GM23338 (cell line): ENCODE measurements at regions not wholly inside any gene's neighbourhood (a gene's known extent, or its start where the extent isn't known, plus 50 kb on each side); places are given as distances from the start of the nearest gene placed in this dataset.

Experiments used
- ATAC-seq: fragments of 200-7000 bp; cut with Tn5 transposase; 3 replicates; pipeline ENCODE4 v1.9.1; 2020
- DNase-seq: peaks from one replicate; pipeline ENCODE4 v3.0.0-alpha.2; 2015; ENCODE audit warnings: low spot score
- H2AFZ ChIP-seq: fragments of 200-600 bp; sonication (generic); 2 replicates; pipeline ENCODE4 v1.8.0; 2016; ENCODE audit warnings: antibody characterized with exemption, mild to moderate bottlenecking, moderate library complexity
- H3F3A ChIP-seq: fragments of 200-600 bp; sonication (generic); replicated peaks from 2 replicates; pipeline ENCODE4 v1.8.0; 2017; ENCODE audit warnings: antibody characterized with exemption, mixed run types, low read depth
- H3K27ac ChIP-seq: fragments of 200-600 bp; sonication (generic); 2 replicates; pipeline ENCODE4 v1.6.1; 2016; ENCODE audit warnings: low read depth
- H3K27me3 ChIP-seq: fragments of 200-600 bp; sonication (generic); 2 replicates; pipeline ENCODE4 v1.8.0; 2016; ENCODE audit warnings: mild to moderate bottlenecking, mixed run types, moderate library complexity; ENCODE audit not compliant: insufficient read depth
- H3K36me3 ChIP-seq: fragments of 200-600 bp; sonication (generic); 2 replicates; pipeline ENCODE4 v1.8.0; 2016; ENCODE audit warnings: mild to moderate bottlenecking; ENCODE audit not compliant: insufficient read depth
- H3K4me1 ChIP-seq: fragments of 200-600 bp; sonication (generic); 2 replicates; pipeline ENCODE4 v1.8.0; 2016; ENCODE audit warnings: mild to moderate bottlenecking, moderate library complexity; ENCODE audit not compliant: insufficient read depth
- H3K4me2 ChIP-seq: fragments of 200-600 bp; sonication (generic); 2 replicates; pipeline ENCODE4 v1.7.1; 2017; ENCODE audit warnings: mixed run types
- H3K4me3 ChIP-seq: fragments of 200-600 bp; sonication (generic); 2 replicates; pipeline ENCODE4 v1.6.1; 2016; ENCODE audit warnings: mixed run types
- H3K79me2 ChIP-seq: fragments of 200-600 bp; sonication (generic); replicated peaks from 2 replicates; pipeline ENCODE4 v1.8.0; 2017; ENCODE audit warnings: mild to moderate bottlenecking; ENCODE audit not compliant: insufficient read depth
- H3K9me2 ChIP-seq: fragments of 200-600 bp; sonication (generic); 2 replicates; pipeline ENCODE4 v1.8.0; 2017; ENCODE audit not compliant: insufficient read depth
- H4K20me1 ChIP-seq: fragments of 200-600 bp; sonication (generic); replicated peaks from 2 replicates; pipeline ENCODE4 v1.8.0; 2017; ENCODE audit warnings: mild to moderate bottlenecking; ENCODE audit not compliant: insufficient read depth
- H3K27ac Mint-ChIP-seq: 2 replicates; pipeline ENCODE4 v1.8.0; 2020; ENCODE audit warnings: inconsistent platforms, mild to moderate bottlenecking, moderate library complexity, mixed read lengths
- H3K27me3 Mint-ChIP-seq: 3 replicates; pipeline ENCODE4 v1.8.0; 2022; ENCODE audit warnings: low read depth, mild to moderate bottlenecking, moderate library complexity, mixed read lengths, inconsistent platforms; ENCODE audit not compliant: insufficient read depth, poor library complexity
- H3K36me3 Mint-ChIP-seq: 3 replicates; pipeline ENCODE4 v1.8.0; 2021; ENCODE audit warnings: low read depth, mild to moderate bottlenecking, inconsistent platforms, moderate library complexity, mixed read lengths
- H3K4me1 Mint-ChIP-seq: 3 replicates; pipeline ENCODE4 v1.8.0; 2020; ENCODE audit warnings: mild to moderate bottlenecking, inconsistent platforms, mixed read lengths
- H3K4me3 Mint-ChIP-seq: 3 replicates; pipeline ENCODE4 v1.8.0; 2021; ENCODE audit warnings: moderate library complexity, mild to moderate bottlenecking, inconsistent platforms, mixed read lengths
- H3K9me3 Mint-ChIP-seq: 3 replicates; pipeline ENCODE4 v1.8.0; 2020; ENCODE audit warnings: moderate library complexity, mild to moderate bottlenecking, inconsistent platforms, mixed read lengths
- JUNB ChIP-seq: IDR thresholded peaks from one replicate; pipeline ENCODE4 v1.6.1; 2016; ENCODE audit warnings: antibody characterized with exemption; ENCODE audit not compliant: unreplicated experiment
- NANOG ChIP-seq: IDR thresholded peaks from 2 replicates; pipeline ENCODE4 v1.6.1; 2016; ENCODE audit warnings: antibody characterized with exemption, borderline replicate concordance
- POLR2AphosphoS5 ChIP-seq: IDR thresholded peaks from 2 replicates; pipeline ENCODE4 v1.6.1; 2016; ENCODE audit warnings: antibody characterized with exemption, low read depth
- ZNF114 ChIP-seq: fragments of 250-450 bp; sonication (Bioruptor Pico); IDR thresholded peaks from 2 replicates; pipeline ENCODE4 v1.5.0; 2020; ENCODE audit warnings: mild to moderate bottlenecking, moderate library complexity
- ZNF331 ChIP-seq: fragments of 250-450 bp; sonication (Bioruptor Pico); IDR thresholded peaks from 2 replicates; pipeline ENCODE4 v1.5.0; 2020; ENCODE audit warnings: low read depth, mild to moderate bottlenecking, moderate library complexity
- TF ChIP-seq, protein P1 (sequence below): IDR thresholded peaks from one replicate; pipeline ENCODE4 v1.6.1; 2018; ENCODE audit warnings: antibody characterized with exemption; ENCODE audit not compliant: unreplicated experiment
- TF ChIP-seq, protein P2 (sequence below), 2 experiments: fragments of 200-600 bp in 1 of 2; sonication (generic) in 1 of 2; conservative IDR thresholded peaks; 2 replicates each; pipeline versions ENCODE4 v1.5.1 to v1.6.1; 2016 to 2017; ENCODE audit warnings: antibody characterized with exemption in 2 of 2, low read depth in 2 of 2, mild to moderate bottlenecking in 2 of 2, moderate library complexity in 1 of 2
- TF ChIP-seq, protein P3 (sequence below): IDR thresholded peaks from 2 replicates; pipeline ENCODE4 v1.6.1; 2016; ENCODE audit warnings: antibody characterized with exemption

DNA sequence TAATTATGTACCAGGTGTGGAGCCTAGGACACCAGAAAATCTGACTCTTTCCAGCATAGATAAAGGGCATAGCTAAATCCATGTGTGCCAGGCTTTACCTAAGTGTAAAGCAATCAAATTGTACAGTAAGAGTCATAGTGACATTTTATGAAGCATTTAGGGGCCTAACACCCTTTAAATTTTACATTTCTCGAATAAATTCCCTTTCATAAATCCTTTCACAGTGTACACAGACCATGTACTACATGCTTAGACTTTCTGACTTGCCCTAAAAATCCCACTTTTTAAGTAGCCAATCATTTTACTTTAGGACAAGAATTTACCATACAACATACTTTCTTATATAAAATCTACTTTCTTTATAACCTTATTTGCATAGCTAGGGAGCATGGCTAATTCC is 727.6 kb upstream of the LUZP2 start:
- TF ChIP-seq, protein P1, sequence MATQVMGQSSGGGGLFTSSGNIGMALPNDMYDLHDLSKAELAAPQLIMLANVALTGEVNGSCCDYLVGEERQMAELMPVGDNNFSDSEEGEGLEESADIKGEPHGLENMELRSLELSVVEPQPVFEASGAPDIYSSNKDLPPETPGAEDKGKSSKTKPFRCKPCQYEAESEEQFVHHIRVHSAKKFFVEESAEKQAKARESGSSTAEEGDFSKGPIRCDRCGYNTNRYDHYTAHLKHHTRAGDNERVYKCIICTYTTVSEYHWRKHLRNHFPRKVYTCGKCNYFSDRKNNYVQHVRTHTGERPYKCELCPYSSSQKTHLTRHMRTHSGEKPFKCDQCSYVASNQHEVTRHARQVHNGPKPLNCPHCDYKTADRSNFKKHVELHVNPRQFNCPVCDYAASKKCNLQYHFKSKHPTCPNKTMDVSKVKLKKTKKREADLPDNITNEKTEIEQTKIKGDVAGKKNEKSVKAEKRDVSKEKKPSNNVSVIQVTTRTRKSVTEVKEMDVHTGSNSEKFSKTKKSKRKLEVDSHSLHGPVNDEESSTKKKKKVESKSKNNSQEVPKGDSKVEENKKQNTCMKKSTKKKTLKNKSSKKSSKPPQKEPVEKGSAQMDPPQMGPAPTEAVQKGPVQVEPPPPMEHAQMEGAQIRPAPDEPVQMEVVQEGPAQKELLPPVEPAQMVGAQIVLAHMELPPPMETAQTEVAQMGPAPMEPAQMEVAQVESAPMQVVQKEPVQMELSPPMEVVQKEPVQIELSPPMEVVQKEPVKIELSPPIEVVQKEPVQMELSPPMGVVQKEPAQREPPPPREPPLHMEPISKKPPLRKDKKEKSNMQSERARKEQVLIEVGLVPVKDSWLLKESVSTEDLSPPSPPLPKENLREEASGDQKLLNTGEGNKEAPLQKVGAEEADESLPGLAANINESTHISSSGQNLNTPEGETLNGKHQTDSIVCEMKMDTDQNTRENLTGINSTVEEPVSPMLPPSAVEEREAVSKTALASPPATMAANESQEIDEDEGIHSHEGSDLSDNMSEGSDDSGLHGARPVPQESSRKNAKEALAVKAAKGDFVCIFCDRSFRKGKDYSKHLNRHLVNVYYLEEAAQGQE, result no peak
- Histone ChIP-seq H3K4me3 (no peak overlapping the region), H3F3A (no peaks in the 10 kb centered on the region), H3K79me2 (no peaks in the 10 kb centered on the region), H3K27ac (no peak overlapping the region), H3K4me2 (no peak overlapping the region), H3K9me2 (peaks cover 4% of the 10 kb centered on the region; the same call in 1 of the 2 replicates), H3K36me3 (peaks cover 35% of the 10 kb centered on the region), H4K20me1 (no peaks in the 10 kb centered on the region), H2AFZ (no peak overlapping the region), H3K4me1 (no peaks in the 10 kb centered on the region; the same call in 1 of the 2 replicates), H3K27me3 (no peaks in the 10 kb centered on the region)
- ATAC-seq, result no peak
- H3K36me3 Mint-ChIP-seq, result peaks cover 50% of the 10 kb centered on the region
- peaks cover 61% of the 10 kb centered on the region for H3K9me3 Mint-ChIP-seq
- no peak overlapping the region for H3K27ac Mint-ChIP-seq
- H3K27me3 Mint-ChIP-seq, result no peaks in the 10 kb centered on the region
- H3K4me1 Mint-ChIP-seq, result peaks cover 5% of the 10 kb centered on the region; the same call in 2 of the 3 replicates
- peak; percentile 34 for DNase-seq
- H3K4me3 Mint-ChIP-seq, result no peak overlapping the region

DNA sequence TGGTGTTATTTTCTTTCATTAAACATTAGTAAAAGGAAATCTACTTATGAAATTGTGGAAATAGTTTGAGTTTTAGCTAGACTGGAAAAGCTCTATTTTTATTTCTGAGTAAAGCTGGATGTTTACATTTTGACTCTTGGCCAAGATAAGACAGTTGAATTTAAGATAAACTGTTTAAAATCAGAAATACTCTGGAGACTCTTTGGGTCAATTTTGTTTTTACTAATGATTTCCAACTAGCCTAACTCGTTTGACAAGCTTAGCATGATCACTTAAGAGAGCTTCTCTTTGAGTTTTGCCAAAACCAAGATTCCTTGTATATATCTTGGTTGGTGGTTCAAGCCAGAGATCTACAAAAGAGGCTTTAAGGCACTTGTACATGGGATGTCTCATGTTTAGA is 724.8 kb upstream of the LUZP2 start:
- Mint-ChIP-seq H3K4me1 (no peaks in the 10 kb centered on the region), H3K9me3 (peaks cover 41% of the 10 kb centered on the region), H3K36me3 (peaks cover 29% of the 10 kb centered on the region), H3K27me3 (no peaks in the 10 kb centered on the region), H3K27ac (no peak overlapping the region), H3K4me3 (no peak overlapping the region)
- no peaks in the 10 kb centered on the region for H3F3A ChIP-seq
- H4K20me1 ChIP-seq, result no peaks in the 10 kb centered on the region
- peaks cover 22% of the 10 kb centered on the region for H3K36me3 ChIP-seq
- DNase-seq, result no peak
- ATAC-seq, result no peak
- no peaks in the 10 kb centered on the region for H3K27me3 ChIP-seq
- no peak overlapping the region for H3K27ac ChIP-seq
- H3K4me1 ChIP-seq, result no peaks in the 10 kb centered on the region
- H3K4me3 ChIP-seq, result no peak overlapping the region
- H2AFZ ChIP-seq, result no peak overlapping the region
- no peaks in the 10 kb centered on the region for H3K79me2 ChIP-seq
- H3K9me2 ChIP-seq, result no peaks in the 10 kb centered on the region
- no peak overlapping the region for H3K4me2 ChIP-seq
- TF ChIP-seq POLR2AphosphoS5 (no peak), NANOG (no peak), ZNF114 (no peak), JUNB (no peak), ZNF331 (CRISPR knock-in tag) (no peak)
- TF ChIP-seq, protein P2, sequence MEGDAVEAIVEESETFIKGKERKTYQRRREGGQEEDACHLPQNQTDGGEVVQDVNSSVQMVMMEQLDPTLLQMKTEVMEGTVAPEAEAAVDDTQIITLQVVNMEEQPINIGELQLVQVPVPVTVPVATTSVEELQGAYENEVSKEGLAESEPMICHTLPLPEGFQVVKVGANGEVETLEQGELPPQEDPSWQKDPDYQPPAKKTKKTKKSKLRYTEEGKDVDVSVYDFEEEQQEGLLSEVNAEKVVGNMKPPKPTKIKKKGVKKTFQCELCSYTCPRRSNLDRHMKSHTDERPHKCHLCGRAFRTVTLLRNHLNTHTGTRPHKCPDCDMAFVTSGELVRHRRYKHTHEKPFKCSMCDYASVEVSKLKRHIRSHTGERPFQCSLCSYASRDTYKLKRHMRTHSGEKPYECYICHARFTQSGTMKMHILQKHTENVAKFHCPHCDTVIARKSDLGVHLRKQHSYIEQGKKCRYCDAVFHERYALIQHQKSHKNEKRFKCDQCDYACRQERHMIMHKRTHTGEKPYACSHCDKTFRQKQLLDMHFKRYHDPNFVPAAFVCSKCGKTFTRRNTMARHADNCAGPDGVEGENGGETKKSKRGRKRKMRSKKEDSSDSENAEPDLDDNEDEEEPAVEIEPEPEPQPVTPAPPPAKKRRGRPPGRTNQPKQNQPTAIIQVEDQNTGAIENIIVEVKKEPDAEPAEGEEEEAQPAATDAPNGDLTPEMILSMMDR (conservative IDR thresholded peaks at IDR 0.05; ENCODE audit: low read depth in 2 of 2), result no peak
- TF ChIP-seq, protein P3, sequence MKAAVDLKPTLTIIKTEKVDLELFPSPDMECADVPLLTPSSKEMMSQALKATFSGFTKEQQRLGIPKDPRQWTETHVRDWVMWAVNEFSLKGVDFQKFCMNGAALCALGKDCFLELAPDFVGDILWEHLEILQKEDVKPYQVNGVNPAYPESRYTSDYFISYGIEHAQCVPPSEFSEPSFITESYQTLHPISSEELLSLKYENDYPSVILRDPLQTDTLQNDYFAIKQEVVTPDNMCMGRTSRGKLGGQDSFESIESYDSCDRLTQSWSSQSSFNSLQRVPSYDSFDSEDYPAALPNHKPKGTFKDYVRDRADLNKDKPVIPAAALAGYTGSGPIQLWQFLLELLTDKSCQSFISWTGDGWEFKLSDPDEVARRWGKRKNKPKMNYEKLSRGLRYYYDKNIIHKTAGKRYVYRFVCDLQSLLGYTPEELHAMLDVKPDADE, result no peak
- TF ChIP-seq, protein P1, result no peak
